HL-60 (cell line): ENCODE measurements at regions not wholly inside any gene's neighbourhood (a gene's known extent, or its start where the extent isn't known, plus 50 kb on each side); places are given as distances from the start of the nearest gene placed in this dataset.

Source experiments
- DNase-seq, 2 experiments: peaks; one replicate each; pipeline ENCODE4 v3.0.0-alpha.2; 2010 to 2020; ENCODE audit warnings: low read depth in 1 of 2, low spot score in 1 of 2
- H3K27ac ChIP-seq: fragments of 250-450 bp; sonication (Bioruptor Pico); replicated peaks from 2 replicates; pipeline ENCODE4 v1.5.1; 2020; ENCODE audit warnings: mild to moderate bottlenecking, moderate library complexity
- H3K27me3 ChIP-seq: fragments of 250-450 bp; sonication (Bioruptor Pico); 2 replicates; pipeline ENCODE4 v1.5.1; 2021; ENCODE audit warnings: mild to moderate bottlenecking, moderate library complexity; ENCODE audit not compliant: insufficient read depth, poor library complexity, severe bottlenecking
- H3K4me3 ChIP-seq: replicated peaks from 2 replicates; pipeline ENCODE4 v1.5.1; 2011; ENCODE audit warnings: mild to moderate bottlenecking, control low read depth, low read length; ENCODE audit not compliant: insufficient read depth
- GABPA ChIP-seq: IDR thresholded peaks from 2 replicates; pipeline ENCODE4 v1.6.1; 2012; ENCODE audit warnings: low read depth
- POLR2AphosphoS5 ChIP-seq: IDR thresholded peaks from 2 replicates; pipeline ENCODE4 v1.6.1; 2012; ENCODE audit warnings: low read depth
- SPI1 ChIP-seq: IDR thresholded peaks from 2 replicates; pipeline ENCODE4 v1.6.1; 2012; ENCODE audit warnings: low read depth, mild to moderate bottlenecking, borderline replicate concordance
- TF ChIP-seq, protein P1 (sequence below): IDR thresholded peaks from one replicate; pipeline ENCODE4 v1.5.1; 2011; ENCODE audit warnings: low read length, control low read depth, inconsistent platforms; ENCODE audit not compliant: insufficient read depth
- TF ChIP-seq, protein P2 (sequence below): IDR thresholded peaks from 2 replicates; pipeline ENCODE4 v1.6.1; 2012; ENCODE audit warnings: low read depth; ENCODE audit not compliant: insufficient replicate concordance

DNA sequence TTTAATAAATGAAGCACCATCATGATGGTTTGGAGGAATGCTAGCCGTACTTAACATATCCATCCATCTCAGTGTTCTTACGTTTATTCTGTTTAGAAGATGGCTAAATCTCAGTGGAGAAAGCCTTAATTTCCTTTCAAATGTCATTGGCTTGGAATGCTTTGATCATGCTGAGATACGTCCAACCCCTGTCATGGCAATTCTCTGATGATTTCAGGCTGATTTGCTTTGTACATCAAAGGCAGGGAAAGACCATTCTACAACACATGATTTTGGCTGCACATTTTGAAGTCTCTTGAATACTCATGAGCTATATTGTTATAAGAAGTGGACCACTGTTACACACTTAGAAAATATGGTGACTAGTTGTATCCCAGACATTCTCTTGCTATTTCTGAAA lies 1048.4 kb downstream of the MAT2B start:
- TF ChIP-seq, protein P1, sequence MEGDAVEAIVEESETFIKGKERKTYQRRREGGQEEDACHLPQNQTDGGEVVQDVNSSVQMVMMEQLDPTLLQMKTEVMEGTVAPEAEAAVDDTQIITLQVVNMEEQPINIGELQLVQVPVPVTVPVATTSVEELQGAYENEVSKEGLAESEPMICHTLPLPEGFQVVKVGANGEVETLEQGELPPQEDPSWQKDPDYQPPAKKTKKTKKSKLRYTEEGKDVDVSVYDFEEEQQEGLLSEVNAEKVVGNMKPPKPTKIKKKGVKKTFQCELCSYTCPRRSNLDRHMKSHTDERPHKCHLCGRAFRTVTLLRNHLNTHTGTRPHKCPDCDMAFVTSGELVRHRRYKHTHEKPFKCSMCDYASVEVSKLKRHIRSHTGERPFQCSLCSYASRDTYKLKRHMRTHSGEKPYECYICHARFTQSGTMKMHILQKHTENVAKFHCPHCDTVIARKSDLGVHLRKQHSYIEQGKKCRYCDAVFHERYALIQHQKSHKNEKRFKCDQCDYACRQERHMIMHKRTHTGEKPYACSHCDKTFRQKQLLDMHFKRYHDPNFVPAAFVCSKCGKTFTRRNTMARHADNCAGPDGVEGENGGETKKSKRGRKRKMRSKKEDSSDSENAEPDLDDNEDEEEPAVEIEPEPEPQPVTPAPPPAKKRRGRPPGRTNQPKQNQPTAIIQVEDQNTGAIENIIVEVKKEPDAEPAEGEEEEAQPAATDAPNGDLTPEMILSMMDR, result no peak
- TF ChIP-seq GABPA, result no peak
- no peak for TF ChIP-seq SPI1
- TF ChIP-seq, protein P2, sequence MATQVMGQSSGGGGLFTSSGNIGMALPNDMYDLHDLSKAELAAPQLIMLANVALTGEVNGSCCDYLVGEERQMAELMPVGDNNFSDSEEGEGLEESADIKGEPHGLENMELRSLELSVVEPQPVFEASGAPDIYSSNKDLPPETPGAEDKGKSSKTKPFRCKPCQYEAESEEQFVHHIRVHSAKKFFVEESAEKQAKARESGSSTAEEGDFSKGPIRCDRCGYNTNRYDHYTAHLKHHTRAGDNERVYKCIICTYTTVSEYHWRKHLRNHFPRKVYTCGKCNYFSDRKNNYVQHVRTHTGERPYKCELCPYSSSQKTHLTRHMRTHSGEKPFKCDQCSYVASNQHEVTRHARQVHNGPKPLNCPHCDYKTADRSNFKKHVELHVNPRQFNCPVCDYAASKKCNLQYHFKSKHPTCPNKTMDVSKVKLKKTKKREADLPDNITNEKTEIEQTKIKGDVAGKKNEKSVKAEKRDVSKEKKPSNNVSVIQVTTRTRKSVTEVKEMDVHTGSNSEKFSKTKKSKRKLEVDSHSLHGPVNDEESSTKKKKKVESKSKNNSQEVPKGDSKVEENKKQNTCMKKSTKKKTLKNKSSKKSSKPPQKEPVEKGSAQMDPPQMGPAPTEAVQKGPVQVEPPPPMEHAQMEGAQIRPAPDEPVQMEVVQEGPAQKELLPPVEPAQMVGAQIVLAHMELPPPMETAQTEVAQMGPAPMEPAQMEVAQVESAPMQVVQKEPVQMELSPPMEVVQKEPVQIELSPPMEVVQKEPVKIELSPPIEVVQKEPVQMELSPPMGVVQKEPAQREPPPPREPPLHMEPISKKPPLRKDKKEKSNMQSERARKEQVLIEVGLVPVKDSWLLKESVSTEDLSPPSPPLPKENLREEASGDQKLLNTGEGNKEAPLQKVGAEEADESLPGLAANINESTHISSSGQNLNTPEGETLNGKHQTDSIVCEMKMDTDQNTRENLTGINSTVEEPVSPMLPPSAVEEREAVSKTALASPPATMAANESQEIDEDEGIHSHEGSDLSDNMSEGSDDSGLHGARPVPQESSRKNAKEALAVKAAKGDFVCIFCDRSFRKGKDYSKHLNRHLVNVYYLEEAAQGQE, result no peak
- TF ChIP-seq POLR2AphosphoS5, result no peak
- H3K4me3 ChIP-seq, result no peak overlapping the region
- no peak for DNase-seq
- no peak overlapping the region for H3K27ac ChIP-seq
- no peaks in the 10 kb centered on the region for H3K27me3 ChIP-seq

DNA sequence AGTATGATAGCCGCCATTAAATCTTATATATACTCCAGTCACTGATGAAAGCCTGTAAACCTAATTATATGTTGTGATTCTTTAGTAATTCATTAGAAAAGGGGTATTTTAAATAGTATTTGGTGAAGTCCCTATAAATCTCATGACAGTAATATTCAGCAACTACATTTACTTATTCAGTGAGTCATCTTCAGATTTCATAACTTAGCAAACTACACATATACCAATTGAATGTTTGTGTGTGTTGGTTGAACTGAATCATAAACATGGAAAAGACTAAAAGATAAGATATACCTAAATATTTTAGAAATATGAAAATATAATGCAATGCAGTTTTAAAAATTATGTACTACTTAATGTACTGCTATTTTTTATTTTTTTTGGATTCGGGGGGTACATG lies 1050.4 kb downstream of the MAT2B start:
- no peaks in the 10 kb centered on the region for H3K27me3 ChIP-seq
- DNase-seq, result no peak
- no peak overlapping the region for H3K4me3 ChIP-seq
- TF ChIP-seq GABPA (no peak), SPI1 (no peak), POLR2AphosphoS5 (no peak)
- TF ChIP-seq, protein P2, result no peak
- TF ChIP-seq, protein P1, result no peak
- H3K27ac ChIP-seq, result no peak overlapping the region

DNA sequence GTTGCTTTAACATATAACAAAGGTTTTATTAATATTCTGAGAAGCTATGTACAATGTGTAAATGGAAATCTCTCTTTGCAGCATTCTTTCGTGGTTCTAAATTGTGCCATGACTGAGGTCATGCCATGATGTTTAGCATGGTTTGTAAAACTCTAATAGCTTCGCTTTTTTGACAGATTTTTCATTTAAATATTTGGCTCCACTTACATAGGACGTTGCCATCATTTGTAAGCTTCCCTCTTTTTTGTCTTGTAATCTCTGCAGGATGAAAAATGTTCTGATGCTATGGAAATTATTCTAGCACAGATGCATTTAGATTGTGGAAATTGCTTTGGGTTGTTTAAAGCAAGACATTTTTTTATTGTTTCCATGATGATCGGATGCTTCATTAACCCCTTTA lies 1054.8 kb downstream of the MAT2B start:
- Histone ChIP-seq H3K27me3 (no peaks in the 10 kb centered on the region), H3K4me3 (no peak overlapping the region), H3K27ac (no peak overlapping the region)
- no peak for DNase-seq
- TF ChIP-seq, protein P1, result no peak
- TF ChIP-seq GABPA, result no peak
- no peak for TF ChIP-seq SPI1
- TF ChIP-seq POLR2AphosphoS5, result no peak
- TF ChIP-seq, protein P2, result no peak
